Mucosa of descending colon (tissue), 3 donors: ENCODE measurements at regions not wholly inside any gene's neighbourhood (a gene's known extent, or its start where the extent isn't known, plus 50 kb on each side); places are given as distances from the start of the nearest gene placed in this dataset.
"Not testable (repeated sequence)": the region's sequence is repeated elsewhere in the genome, so short reads cannot be mapped to it uniquely, and the experiment has no call there.

Experiments used
- ATAC-seq: fragments of 200-7000 bp; cut with Tn5 transposase; one replicate; pipeline ENCODE4 v1.9.1; 2020; ENCODE audit warnings: mild to moderate bottlenecking, moderate library complexity
- DNase-seq, 3 donors: peaks; one replicate each; pipeline ENCODE4 v3.0.0-alpha.2; 2020
- H3K36me3 ChIP-seq: fragments of 200-600 bp; one replicate; pipeline ENCODE4 v1.8.0; 2021; ENCODE audit warnings: low read depth, mild to moderate bottlenecking
- H3K4me1 ChIP-seq: fragments of 200-600 bp; one replicate; pipeline ENCODE4 v1.8.0; 2021; ENCODE audit warnings: low read depth, mild to moderate bottlenecking
- H3K4me3 ChIP-seq: fragments of 200-600 bp; one replicate; pipeline ENCODE4 v1.8.0; 2021; ENCODE audit warnings: mild to moderate bottlenecking
- H3K9me3 ChIP-seq: fragments of 200-600 bp; one replicate; pipeline ENCODE4 v1.8.0; 2021; ENCODE audit warnings: mild to moderate bottlenecking
- intact Hi-C, 2 donors: fragments of 100-400 bp; cut with DNase I in 1 of 2; cut with micrococcal nuclease in 1 of 2; formaldehyde crosslinking; loops; one replicate each; pipeline versions ENCODE4 v1.11.0 to v1.11.1; 2022; cut with DNase I, micrococcal nuclease
- TF ChIP-seq, protein P1 (sequence below): fragments of 200-600 bp; IDR thresholded peaks from one replicate; pipeline ENCODE4 v1.8.0; 2022; ENCODE audit warnings: antibody characterized with exemption, mild to moderate bottlenecking
- donor health status: DM: no; HTN: no; CAD: no; lungs with moderate emphysema.
- donor health status: DM: no; HTN: no; CAD: no.
- donor health status: DM: no; HTN: yes; CAD: no.

DNA sequence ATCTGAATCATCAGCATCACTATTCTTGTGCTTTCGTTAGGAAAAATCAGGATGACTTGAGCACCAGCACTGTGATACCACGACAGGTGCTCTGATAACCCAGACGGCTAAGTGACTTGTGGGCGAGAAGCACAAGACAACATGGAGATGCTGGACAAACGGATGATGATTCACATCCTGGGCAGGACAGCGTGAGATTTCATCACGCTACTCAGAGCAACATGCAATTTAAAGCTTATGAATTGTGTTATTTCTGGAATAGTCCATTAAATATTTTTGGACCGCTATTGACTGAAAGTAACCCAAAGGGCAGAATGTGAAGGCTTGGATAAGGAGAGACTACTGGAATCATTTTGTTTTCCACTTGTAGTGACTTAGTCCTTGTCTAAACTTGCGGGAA lies 114.8 kb upstream of the DAPK1 start:
- no peak for DNase-seq
- Histone ChIP-seq H3K9me3 (no peaks in the 10 kb centered on the region), H3K36me3 (no peaks in the 10 kb centered on the region), H3K4me1 (no peaks in the 10 kb centered on the region), H3K4me3 (no peak overlapping the region)
- TF ChIP-seq, protein P1, sequence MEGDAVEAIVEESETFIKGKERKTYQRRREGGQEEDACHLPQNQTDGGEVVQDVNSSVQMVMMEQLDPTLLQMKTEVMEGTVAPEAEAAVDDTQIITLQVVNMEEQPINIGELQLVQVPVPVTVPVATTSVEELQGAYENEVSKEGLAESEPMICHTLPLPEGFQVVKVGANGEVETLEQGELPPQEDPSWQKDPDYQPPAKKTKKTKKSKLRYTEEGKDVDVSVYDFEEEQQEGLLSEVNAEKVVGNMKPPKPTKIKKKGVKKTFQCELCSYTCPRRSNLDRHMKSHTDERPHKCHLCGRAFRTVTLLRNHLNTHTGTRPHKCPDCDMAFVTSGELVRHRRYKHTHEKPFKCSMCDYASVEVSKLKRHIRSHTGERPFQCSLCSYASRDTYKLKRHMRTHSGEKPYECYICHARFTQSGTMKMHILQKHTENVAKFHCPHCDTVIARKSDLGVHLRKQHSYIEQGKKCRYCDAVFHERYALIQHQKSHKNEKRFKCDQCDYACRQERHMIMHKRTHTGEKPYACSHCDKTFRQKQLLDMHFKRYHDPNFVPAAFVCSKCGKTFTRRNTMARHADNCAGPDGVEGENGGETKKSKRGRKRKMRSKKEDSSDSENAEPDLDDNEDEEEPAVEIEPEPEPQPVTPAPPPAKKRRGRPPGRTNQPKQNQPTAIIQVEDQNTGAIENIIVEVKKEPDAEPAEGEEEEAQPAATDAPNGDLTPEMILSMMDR: no peak
- intact Hi-C loops: no loop called here
- no peak for ATAC-seq

DNA sequence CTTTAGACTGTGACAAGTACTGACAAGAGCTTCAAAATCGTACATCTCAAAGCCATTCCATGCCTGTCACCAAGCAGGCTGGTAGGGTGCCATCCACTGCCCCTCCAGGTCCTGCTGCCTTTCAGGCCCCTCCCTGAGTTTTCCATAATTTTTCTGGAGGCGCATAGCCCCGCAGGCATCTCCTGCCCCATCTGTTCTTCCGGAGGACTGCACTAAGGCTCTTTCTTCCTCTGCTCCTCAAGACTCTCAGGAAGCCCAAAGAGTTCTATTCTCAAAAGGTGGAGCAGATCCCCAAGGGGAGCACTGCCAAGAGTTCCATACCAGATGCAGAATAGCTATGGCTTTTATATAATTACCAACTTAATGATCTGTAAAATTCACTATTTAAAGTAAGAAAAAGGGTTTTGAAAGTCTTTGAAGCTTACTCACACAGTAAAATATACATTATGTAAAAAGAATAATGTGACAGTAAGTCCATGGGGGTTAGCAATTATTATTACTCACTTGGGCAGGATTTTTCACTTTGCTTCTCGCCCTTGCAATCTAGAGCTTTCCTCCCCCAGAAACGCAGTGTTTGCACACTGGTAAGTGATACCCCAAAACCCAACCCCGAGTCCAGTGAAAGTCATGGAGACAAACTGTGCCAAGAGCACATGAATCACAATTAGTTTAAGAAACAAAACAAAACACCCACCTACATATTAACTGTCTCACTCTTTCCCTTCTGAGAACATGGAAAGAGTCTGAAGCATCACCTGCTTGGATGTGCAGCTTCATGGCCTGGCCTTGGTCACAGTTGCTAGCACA lies 114.1 kb upstream of the DAPK1 start:
- intact Hi-C loops: no loop called here

DNA sequence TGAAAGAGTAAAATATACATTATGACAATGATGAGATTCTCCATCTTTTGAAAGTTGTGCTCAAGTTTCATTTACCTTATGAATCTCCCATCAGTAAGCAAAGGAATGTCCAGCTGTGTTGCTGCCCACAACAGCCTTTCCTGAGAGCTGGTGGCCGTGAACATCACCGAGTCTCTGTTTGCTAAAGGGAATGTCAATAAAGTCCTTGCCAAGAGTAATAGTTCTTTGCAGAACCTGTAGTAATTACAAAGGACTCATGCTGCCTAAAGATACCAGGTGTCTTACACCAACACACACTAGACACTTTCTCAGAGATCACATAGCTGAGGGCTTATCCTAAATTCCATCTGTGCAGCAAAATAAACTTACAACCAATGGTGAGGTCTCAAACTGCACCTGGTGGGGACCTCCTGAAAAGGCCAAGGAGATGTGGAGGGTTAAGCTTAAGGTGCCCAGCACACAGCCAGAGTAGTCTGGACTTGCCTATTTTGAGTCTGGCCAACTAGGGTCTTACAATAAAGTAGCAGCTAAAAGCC lies 111.1 kb upstream of the DAPK1 start:
- no peaks in the 10 kb centered on the region for H3K9me3 ChIP-seq
- TF ChIP-seq, protein P1: no peak
- intact Hi-C loops: no loop called here
- ATAC-seq (peak; percentile 34), DNase-seq (no peak)
- no peaks in the 10 kb centered on the region for H3K4me1 ChIP-seq
- no peaks in the 10 kb centered on the region for H3K36me3 ChIP-seq
- H3K4me3 ChIP-seq: no peak overlapping the region

More for the DNA sequence above, 114.1 kb upstream of the DAPK1 start:
- no peaks in the 10 kb centered on the region for H3K9me3 ChIP-seq
- TF ChIP-seq, protein P1: no peak
- DNase-seq (no peak), ATAC-seq (no peak)
- H3K4me1 ChIP-seq: no peaks in the 10 kb centered on the region
- H3K36me3 ChIP-seq: no peaks in the 10 kb centered on the region
- no peak overlapping the region for H3K4me3 ChIP-seq

GRCh38 chr9:87387351-87388011 lies 110.2 kb upstream of the DAPK1 start:
- Histone ChIP-seq H3K4me3 (no peak overlapping the region), H3K9me3 (no peaks in the 10 kb centered on the region), H3K36me3 (no peaks in the 10 kb centered on the region), H3K4me1 (no peaks in the 10 kb centered on the region)
- ATAC-seq: no peak
- DNase-seq: no peak
- TF ChIP-seq, protein P1: no peak
- intact Hi-C loops: no loop called here

GRCh38 chr9:87388708-87389107 lies 109.0 kb upstream of the DAPK1 start:
- DNase-seq, H3K4me1 ChIP-seq, H3K9me3 ChIP-seq, intact Hi-C loops, H3K36me3 ChIP-seq, ATAC-seq, H3K4me3 ChIP-seq: not testable (repeated sequence)

DNA sequence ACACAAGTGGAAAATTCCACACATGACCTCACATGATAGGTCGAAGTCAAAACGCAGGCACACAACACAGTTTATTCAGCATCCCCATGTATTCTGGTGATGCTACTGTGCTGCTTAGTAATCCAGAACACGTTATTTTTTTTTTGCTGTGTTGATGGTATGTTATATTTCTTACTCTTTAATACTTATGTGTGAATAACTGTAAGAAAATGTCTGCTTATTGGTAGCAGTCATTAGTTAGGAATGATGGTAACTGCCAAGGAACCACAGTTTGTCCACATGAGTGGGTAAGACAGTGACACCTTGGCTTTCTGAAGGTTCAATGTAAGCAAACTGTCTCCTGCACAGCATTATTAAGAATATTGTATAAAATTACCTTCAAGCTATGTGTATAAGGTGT lies 107.7 kb upstream of the DAPK1 start:
- intact Hi-C loops: no loop called here
- DNase-seq (no peak), ATAC-seq (no peak)
- Histone ChIP-seq H3K9me3 (no peaks in the 10 kb centered on the region), H3K36me3 (no peaks in the 10 kb centered on the region), H3K4me1 (no peaks in the 10 kb centered on the region), H3K4me3 (no peak overlapping the region)
- TF ChIP-seq, protein P1: no peak
